DND-41 (cell line): ENCODE measurements at regions not wholly inside any gene's neighbourhood (a gene's known extent, or its start where the extent isn't known, plus 50 kb on each side); places are given as distances from the start of the nearest gene placed in this dataset.

Experiments used
- ATAC-seq: fragments of 200-7000 bp; cut with Tn5 transposase; 3 replicates; pipeline ENCODE4 v1.9.1; 2021; ENCODE audit warnings: low read depth; ENCODE audit not compliant: insufficient read depth
- DNase-seq: peaks from one replicate; pipeline ENCODE4 v3.0.0-alpha.2; 2020
- H2AFZ ChIP-seq: 2 replicates; pipeline ENCODE4 v1.6.0; 2012; ENCODE audit warnings: low read depth, low read length
- H3K27ac ChIP-seq: 2 replicates; pipeline ENCODE4 v1.5.1; 2012; ENCODE audit warnings: low read length, inconsistent platforms
- H3K27me3 ChIP-seq: fragments of 200-600 bp; sonication (generic); 2 replicates; pipeline ENCODE4 v1.6.0; 2012; ENCODE audit warnings: low read length, mild to moderate bottlenecking, inconsistent platforms; ENCODE audit not compliant: insufficient read depth, poor library complexity
- H3K36me3 ChIP-seq: 2 replicates; pipeline ENCODE4 v1.5.1; 2012; ENCODE audit warnings: low read length, inconsistent platforms; ENCODE audit not compliant: insufficient read depth
- H3K4me1 ChIP-seq: 2 replicates; pipeline ENCODE4 v1.5.1; 2012; ENCODE audit warnings: mild to moderate bottlenecking, low read length; ENCODE audit not compliant: insufficient read depth
- H3K4me2 ChIP-seq: 2 replicates; pipeline ENCODE4 v1.6.0; 2012; ENCODE audit warnings: mild to moderate bottlenecking, moderate library complexity, low read length, inconsistent platforms; ENCODE audit not compliant: insufficient read depth
- H3K4me3 ChIP-seq, 2 experiments: fragments of 200-600 bp in 1 of 2; shearing (Covaris generic) in 1 of 2; 2 replicates each; pipeline ENCODE4 v1.5.1; 2012 to 2016; ENCODE audit warnings: inconsistent platforms in 2 of 2, low read length in 2 of 2, mild to moderate bottlenecking in 2 of 2, low read depth in 1 of 2, moderate library complexity in 1 of 2
- H3K79me2 ChIP-seq: 2 replicates; pipeline ENCODE4 v1.6.0; 2012; ENCODE audit warnings: low read length, inconsistent platforms; ENCODE audit not compliant: insufficient read depth
- H3K9ac ChIP-seq: 2 replicates; pipeline ENCODE4 v1.6.0; 2012; ENCODE audit warnings: low read depth, mild to moderate bottlenecking, inconsistent platforms, low read length, moderate library complexity
- H3K9me3 ChIP-seq: 2 replicates; pipeline ENCODE4 v1.5.1; 2012; ENCODE audit warnings: low read length, moderate library complexity, mild to moderate bottlenecking, inconsistent platforms; ENCODE audit not compliant: insufficient read depth, severe bottlenecking
- H4K20me1 ChIP-seq: 2 replicates; pipeline ENCODE4 v1.6.0; 2012; ENCODE audit warnings: low read length; ENCODE audit not compliant: insufficient read depth
- EZH2 ChIP-seq: IDR thresholded peaks from 3 replicates; pipeline ENCODE4 v1.6.1; 2012; ENCODE audit warnings: borderline replicate concordance, low read depth, mild to moderate bottlenecking, moderate library complexity, low read length, inconsistent platforms; ENCODE audit not compliant: severe bottlenecking
- TF ChIP-seq, protein P1 (sequence below): IDR thresholded peaks from 2 replicates; pipeline ENCODE4 v1.5.1; 2012; ENCODE audit warnings: borderline replicate concordance, low read length, moderate library complexity, mild to moderate bottlenecking; ENCODE audit not compliant: poor library complexity, severe bottlenecking; ENCODE audit errors: extremely low read depth

DNA sequence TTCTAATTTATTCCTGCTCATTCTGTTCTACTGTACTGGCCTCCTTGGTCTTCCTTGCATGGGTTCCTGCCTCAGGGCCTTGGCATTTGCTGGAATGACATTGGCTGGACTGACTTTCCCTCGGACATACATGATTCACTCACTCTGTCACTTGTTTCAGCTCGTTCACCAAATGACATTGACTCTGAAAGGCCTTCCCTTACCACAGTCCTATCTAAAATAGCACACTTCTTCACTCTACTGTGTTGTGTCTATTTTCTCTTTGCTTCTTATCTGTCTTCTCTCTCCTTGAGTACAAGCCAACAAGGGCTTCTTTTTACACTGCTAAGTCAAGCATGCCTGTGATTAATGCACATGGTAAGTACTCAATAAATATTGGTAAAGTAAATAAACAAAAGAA is 65.6 kb downstream of the SCG2 start:
- H3K27me3 ChIP-seq, result no peaks in the 10 kb centered on the region
- ATAC-seq (no peak), DNase-seq (no peak)
- no peak for TF ChIP-seq EZH2
- TF ChIP-seq, protein P1, sequence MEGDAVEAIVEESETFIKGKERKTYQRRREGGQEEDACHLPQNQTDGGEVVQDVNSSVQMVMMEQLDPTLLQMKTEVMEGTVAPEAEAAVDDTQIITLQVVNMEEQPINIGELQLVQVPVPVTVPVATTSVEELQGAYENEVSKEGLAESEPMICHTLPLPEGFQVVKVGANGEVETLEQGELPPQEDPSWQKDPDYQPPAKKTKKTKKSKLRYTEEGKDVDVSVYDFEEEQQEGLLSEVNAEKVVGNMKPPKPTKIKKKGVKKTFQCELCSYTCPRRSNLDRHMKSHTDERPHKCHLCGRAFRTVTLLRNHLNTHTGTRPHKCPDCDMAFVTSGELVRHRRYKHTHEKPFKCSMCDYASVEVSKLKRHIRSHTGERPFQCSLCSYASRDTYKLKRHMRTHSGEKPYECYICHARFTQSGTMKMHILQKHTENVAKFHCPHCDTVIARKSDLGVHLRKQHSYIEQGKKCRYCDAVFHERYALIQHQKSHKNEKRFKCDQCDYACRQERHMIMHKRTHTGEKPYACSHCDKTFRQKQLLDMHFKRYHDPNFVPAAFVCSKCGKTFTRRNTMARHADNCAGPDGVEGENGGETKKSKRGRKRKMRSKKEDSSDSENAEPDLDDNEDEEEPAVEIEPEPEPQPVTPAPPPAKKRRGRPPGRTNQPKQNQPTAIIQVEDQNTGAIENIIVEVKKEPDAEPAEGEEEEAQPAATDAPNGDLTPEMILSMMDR, result no peak
- H3K9me3 ChIP-seq, result no peaks in the 10 kb centered on the region
- no peaks in the 10 kb centered on the region for H4K20me1 ChIP-seq
- no peaks in the 10 kb centered on the region for H3K36me3 ChIP-seq
- H2AFZ ChIP-seq, result no peak overlapping the region
- H3K4me2 ChIP-seq, result no peak overlapping the region
- H3K4me1 ChIP-seq, result no peaks in the 10 kb centered on the region
- H3K9ac ChIP-seq, result no peak overlapping the region
- H3K79me2 ChIP-seq, result no peaks in the 10 kb centered on the region
- no peak overlapping the region for H3K27ac ChIP-seq
- H3K4me3 ChIP-seq, result no peak overlapping the region

DNA sequence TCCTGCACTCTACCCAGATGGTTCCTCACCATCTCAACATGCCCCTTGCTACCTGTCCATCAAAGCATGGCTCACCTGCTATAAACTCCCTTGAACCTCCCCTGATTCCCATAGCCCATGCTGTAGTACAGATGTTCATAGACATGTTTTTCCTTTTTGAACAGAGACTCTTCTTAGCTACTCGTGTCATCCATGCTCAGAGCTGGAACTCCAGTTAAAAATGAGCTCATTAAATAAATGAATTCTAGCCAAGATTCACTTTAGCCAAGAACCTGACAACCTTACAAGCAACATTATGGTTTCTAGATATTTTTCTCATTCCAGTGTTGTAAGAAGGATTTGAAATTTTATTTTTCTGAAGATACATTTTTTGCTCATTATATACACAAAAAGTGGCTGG is 65.0 kb downstream of the SCG2 start:
- H3K27me3 ChIP-seq, result no peaks in the 10 kb centered on the region
- no peaks in the 10 kb centered on the region for H3K4me1 ChIP-seq
- H3K4me2 ChIP-seq, result no peak overlapping the region
- no peak overlapping the region for H2AFZ ChIP-seq
- no peaks in the 10 kb centered on the region for H4K20me1 ChIP-seq
- H3K27ac ChIP-seq, result no peak overlapping the region
- TF ChIP-seq EZH2, result no peak
- TF ChIP-seq, protein P1, result no peak
- no peak for DNase-seq
- no peaks in the 10 kb centered on the region for H3K9me3 ChIP-seq
- no peaks in the 10 kb centered on the region for H3K79me2 ChIP-seq
- H3K9ac ChIP-seq, result no peak overlapping the region
- H3K36me3 ChIP-seq, result no peaks in the 10 kb centered on the region
- no peak for ATAC-seq
- no peak overlapping the region for H3K4me3 ChIP-seq

DNA sequence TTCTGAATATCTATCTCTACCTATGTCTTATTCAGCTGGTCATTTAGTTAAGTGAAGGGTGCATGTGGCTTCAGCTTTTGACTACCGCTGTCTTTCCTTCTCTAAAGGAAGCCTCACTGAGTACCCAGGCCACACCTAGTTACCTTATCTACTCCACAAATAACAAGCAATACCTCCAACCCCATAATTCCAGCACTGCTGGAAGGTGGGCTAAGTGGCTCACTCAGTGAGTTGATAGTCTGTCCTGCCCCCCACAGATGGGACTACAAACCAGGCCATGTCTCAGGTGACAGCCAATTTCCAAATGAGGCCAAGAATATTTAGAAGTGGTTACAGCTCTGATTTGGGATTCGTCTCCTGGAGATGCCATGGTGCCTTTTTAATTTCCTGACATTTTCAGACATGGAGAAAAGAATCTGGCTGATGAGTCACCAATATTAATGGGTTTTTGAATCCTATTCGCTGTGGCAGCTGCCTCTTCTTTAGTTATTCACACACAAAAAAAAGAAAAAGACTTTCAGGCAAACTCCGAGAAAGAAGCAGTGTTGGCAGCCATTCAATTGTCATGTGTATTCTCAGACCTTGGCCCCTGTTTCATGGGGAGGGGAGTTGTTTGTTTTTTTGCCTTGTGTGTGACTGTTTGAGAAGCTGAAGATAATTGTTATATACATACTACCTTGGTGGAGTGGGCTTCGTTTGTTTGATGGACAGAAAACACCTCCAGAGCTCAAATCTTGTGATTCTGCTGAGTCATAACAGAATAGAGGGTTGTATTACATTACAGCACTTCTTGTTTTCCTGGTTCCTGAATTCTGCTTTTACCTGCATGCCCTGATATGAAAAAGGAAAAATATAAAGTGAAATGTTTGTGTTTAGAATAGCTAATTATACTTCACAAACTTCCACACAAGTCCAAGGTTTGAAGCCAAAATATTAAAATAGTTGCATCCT is 64.2 kb downstream of the SCG2 start:
- no peak for ATAC-seq
- no peak overlapping the region for H3K9ac ChIP-seq
- DNase-seq, result no peak
- no peaks in the 10 kb centered on the region for H3K36me3 ChIP-seq
- no peak overlapping the region for H3K27ac ChIP-seq
- H4K20me1 ChIP-seq, result no peaks in the 10 kb centered on the region
- H3K79me2 ChIP-seq, result no peaks in the 10 kb centered on the region
- H2AFZ ChIP-seq, result no peak overlapping the region
- no peak overlapping the region for H3K4me3 ChIP-seq
- TF ChIP-seq, protein P1, result no peak
- no peak for TF ChIP-seq EZH2
- H3K27me3 ChIP-seq, result no peaks in the 10 kb centered on the region
- H3K4me1 ChIP-seq, result no peaks in the 10 kb centered on the region
- H3K9me3 ChIP-seq, result no peaks in the 10 kb centered on the region
- H3K4me2 ChIP-seq, result no peak overlapping the region
